SU-DHL-6 (cell line): ENCODE measurements at regions not wholly inside any gene's neighbourhood (a gene's known extent, or its start where the extent isn't known, plus 50 kb on each side); places are given as distances from the start of the nearest gene placed in this dataset.

ENCODE experiments used
- EZH2phosphoT487 ChIP-seq: fragments of 200-600 bp; sonication (generic), shearing (Covaris generic); conservative IDR thresholded peaks from 2 replicates; pipeline ENCODE4 v1.6.1; 2018; ENCODE audit warnings: mild to moderate bottlenecking, antibody characterized with exemption, low read length, moderate library complexity, mixed read lengths
- TF ChIP-seq, protein P1 (sequence below): fragments of 200-600 bp; sonication (generic); IDR thresholded peaks from one replicate; pipeline ENCODE4 v1.5.1; 2017; ENCODE audit warnings: antibody characterized with exemption, mild to moderate bottlenecking, low read length, moderate library complexity; ENCODE audit not compliant: insufficient read depth, poor library complexity, severe bottlenecking

- TF ChIP-seq, protein P1, sequence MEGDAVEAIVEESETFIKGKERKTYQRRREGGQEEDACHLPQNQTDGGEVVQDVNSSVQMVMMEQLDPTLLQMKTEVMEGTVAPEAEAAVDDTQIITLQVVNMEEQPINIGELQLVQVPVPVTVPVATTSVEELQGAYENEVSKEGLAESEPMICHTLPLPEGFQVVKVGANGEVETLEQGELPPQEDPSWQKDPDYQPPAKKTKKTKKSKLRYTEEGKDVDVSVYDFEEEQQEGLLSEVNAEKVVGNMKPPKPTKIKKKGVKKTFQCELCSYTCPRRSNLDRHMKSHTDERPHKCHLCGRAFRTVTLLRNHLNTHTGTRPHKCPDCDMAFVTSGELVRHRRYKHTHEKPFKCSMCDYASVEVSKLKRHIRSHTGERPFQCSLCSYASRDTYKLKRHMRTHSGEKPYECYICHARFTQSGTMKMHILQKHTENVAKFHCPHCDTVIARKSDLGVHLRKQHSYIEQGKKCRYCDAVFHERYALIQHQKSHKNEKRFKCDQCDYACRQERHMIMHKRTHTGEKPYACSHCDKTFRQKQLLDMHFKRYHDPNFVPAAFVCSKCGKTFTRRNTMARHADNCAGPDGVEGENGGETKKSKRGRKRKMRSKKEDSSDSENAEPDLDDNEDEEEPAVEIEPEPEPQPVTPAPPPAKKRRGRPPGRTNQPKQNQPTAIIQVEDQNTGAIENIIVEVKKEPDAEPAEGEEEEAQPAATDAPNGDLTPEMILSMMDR: no peak
- no peak for TF ChIP-seq EZH2phosphoT487
These were observed 83.4 kb downstream of the RPLP1 start for GRCh38 chr15:69535998-69536397.
